DMS114 treated with DMSO at 0.1 percent for 48 hours (cell line): ENCODE measurements at regions not wholly inside any gene's neighbourhood (a gene's known extent, or its start where the extent isn't known, plus 50 kb on each side); places are given as distances from the start of the nearest gene placed in this dataset.

Experiments
- DNase-seq: peaks from one replicate; lab custom pipeline; 2025; ENCODE audit not compliant: unreplicated experiment; lab: John Stamatoyannopoulos, UW

DNA sequence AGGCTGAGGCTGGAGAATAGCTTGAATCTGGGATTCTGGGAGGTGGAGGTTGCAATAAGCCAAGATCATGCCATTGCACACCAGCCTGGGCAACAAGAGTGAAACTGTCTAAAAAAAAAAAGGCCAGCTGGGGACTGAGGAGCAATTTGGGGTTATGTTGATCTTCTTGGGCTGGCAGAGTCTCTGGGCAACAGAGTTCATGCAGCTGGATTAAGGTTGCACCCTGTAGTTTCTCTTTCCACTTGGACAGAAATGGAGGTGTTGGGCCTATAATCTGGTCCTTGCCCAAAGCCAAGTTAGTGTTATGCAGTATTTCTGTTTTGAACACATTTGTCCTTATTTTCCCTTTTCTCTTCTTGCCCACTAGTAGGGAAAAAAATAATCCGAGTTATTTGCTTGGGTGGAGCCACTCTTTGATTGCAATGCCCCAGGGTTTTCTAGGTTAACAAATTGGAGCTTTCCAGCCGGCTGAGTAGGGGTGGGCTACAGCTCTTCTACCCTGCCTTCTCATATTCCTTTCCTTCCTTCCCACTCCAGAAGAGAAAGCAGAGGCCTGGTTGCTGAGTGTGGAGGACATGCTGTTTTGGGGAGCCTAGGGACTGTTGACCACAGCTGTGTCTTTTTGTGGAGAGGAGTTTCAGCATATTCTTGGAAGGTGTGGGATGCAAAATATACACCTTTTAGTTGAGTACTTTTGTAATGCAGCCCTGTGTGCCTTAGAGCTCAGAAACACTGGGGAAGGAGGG is 213.9 kb downstream of the SOX4 start:
- no peak for DNase-seq

- no peak for DNase-seq
These were observed 214.5 kb downstream of the SOX4 start for GRCh38 chr6:21808045-21808470.

- no peak for DNase-seq
These were observed 215.1 kb downstream of the SOX4 start for GRCh38 chr6:21808551-21809242.

GRCh38 chr6:21811484-21811883 is 217.9 kb downstream of the SOX4 start:
- DNase-seq = no peak

- no peak for DNase-seq
These were observed 222.7 kb downstream of the SOX4 start for GRCh38 chr6:21816231-21816630.

GRCh38 chr6:21820442-21820841 is 226.9 kb downstream of the SOX4 start:
- no peak for DNase-seq

GRCh38 chr6:21823371-21823770 is 229.8 kb downstream of the SOX4 start:
- no peak for DNase-seq

GRCh38 chr6:21824431-21825177 is 231.1 kb downstream of the SOX4 start:
- DNase-seq = no peak

DNA sequence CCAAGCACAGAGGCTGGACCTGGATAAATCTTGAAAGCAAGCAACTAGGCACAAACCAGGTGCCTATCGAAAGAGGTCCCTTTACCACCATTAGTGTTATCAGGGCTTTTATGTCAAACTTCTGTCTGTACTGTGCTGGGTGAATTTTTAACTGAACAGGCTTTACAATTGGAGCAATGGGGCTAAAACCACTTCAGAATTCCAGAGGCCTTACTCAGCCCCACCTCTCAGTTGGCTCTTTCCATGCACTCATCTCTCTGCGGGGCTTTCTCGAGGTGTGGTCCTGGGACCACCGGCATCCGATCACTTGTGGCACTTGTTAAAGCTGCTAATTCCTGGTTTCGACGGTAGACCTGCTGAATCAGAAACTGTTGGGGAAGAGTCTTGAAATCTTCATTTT is 232.5 kb downstream of the SOX4 start:
- no peak for DNase-seq

GRCh38 chr6:21826904-21827303 is 233.4 kb downstream of the SOX4 start:
- no peak for DNase-seq

DNA sequence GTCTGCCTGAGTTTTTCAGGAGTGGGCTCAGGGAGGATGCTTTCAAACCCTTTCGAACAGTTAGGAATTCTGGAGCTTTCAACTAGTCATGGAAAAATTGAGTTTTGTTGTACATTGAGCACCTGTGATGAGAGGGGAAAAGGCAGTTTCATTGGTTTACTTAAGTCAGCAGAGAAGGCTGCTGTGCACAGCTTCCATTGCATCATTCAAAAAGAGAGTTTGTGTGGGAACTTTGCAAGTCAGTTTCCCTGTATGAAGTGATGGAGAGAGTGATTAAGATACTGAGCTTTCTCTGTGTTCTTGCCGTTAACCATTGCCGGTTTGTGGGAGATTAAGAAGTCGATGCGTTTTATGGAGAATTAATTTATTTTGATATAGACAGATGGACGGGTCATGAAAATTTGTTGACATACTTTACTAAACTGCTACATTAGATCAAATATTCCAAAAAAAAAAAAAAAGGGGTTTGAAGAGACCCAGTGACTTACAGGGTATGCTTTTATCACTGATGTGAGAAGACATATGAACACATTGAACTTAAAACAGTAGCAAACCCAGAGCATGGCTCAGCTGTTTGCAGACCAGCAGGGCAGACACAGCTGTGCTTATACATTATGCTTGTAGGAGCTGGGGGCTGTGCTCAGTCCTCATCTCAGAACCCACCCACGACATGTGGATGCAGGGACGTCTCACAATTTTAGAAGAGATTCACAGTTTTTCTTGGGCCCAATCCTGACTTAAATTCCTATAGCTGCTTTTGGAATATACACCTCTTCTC is 234.1 kb downstream of the SOX4 start:
- no peak for DNase-seq

- DNase-seq = no peak
These were observed 235.2 kb downstream of the SOX4 start for GRCh38 chr6:21828704-21829103.

DNA sequence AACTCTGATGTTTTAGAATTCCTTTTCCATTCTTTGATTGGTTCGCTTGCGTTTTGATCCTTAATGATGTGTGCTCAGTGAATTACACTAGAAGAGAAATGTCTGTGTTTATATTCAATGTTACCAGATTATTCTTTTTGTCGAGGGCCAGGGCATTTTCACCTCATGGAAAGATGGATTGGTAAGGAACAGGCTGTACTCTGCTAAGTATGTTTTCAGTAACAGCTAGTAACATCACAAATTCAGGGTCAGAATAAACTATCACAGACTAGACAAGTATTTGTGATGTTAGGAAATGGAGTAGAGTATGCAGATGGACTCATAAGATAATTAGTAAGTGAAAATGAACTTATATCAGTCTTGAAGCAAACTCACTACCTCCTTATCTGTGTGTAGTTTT is 235.6 kb downstream of the SOX4 start:
- no peak for DNase-seq

- DNase-seq = no peak
These were observed 238.2 kb downstream of the SOX4 start for GRCh38 chr6:21831521-21832291.

- no peak for DNase-seq
These were observed 242.7 kb downstream of the SOX4 start for GRCh38 chr6:21836277-21836676.

DNA sequence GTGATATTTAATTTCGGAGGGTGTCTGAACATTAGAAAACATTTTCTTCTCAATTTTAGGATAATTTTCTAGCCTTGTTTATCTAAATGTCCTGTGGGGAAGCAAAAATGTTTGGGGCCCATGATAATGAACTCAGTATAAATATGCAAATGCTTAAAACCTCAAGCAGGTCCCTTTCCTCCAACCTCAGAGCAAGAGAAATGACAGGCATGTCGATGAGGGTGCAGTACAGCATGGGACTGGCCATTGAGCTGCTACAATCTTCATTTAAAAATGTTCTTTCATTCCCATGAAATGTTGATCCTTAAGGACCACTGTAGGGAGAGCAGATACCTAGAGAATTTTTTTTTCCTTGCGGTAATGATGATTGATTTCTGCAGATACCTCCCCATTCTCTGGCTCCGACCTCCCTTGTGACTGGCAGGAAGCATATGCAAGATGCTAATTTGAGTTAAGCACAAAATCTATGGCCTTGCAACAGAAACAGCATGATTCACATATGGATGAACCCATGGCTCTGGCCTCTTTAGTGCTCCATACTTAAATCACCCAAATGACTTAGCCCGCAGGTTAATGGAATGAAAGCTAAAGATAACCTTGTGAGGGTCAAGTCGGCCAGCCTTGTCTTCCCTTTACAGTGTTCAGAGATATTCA is 243.3 kb downstream of the SOX4 start:
- DNase-seq = no peak

- DNase-seq = no peak
These were observed 246.9 kb downstream of the SOX4 start for GRCh38 chr6:21840428-21840827.

- DNase-seq = no peak
These were observed 249.5 kb downstream of the SOX4 start for GRCh38 chr6:21842875-21843645.
